ENCODE measurements at regions not wholly inside any gene's neighbourhood (a gene's known extent, or its start where the extent isn't known, plus 50 kb on each side); places are given as distances from the start of the nearest gene placed in this dataset.

DNA sequence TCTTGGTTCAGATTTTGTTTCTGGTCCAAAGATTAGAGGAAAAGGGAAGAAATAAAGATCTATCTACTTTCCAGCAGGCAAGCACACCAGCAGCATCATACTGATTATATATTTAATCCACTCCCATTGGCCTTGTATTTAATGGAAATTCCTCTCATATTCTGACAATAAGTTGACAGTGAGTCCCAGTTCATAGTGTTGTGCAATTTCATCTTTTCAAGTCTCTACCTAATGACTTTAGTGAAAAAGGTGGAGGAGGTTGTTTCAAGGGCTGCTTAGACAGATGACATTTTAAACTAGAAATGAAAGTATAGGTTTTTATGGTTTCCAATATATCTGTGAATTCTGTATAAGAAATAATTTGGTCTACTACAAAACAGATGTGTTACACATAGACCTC is 298.6 kb downstream of the PABPC4L start:
- TF ChIP-seq, protein P1, sequence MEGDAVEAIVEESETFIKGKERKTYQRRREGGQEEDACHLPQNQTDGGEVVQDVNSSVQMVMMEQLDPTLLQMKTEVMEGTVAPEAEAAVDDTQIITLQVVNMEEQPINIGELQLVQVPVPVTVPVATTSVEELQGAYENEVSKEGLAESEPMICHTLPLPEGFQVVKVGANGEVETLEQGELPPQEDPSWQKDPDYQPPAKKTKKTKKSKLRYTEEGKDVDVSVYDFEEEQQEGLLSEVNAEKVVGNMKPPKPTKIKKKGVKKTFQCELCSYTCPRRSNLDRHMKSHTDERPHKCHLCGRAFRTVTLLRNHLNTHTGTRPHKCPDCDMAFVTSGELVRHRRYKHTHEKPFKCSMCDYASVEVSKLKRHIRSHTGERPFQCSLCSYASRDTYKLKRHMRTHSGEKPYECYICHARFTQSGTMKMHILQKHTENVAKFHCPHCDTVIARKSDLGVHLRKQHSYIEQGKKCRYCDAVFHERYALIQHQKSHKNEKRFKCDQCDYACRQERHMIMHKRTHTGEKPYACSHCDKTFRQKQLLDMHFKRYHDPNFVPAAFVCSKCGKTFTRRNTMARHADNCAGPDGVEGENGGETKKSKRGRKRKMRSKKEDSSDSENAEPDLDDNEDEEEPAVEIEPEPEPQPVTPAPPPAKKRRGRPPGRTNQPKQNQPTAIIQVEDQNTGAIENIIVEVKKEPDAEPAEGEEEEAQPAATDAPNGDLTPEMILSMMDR (conservative IDR thresholded peaks at IDR 0.05): no peak
- no peak for TF ChIP-seq ZFX (IDR thresholded peaks at IDR 0.05)
